Stimulated activated CD8-positive, alpha-beta memory T cell treated with anti-CD3 and anti-CD28 coated beads, Interleukin-2, amount 100 ng/mL, for 48 hours (primary cell): ENCODE measurements at regions not wholly inside any gene's neighbourhood (a gene's known extent, or its start where the extent isn't known, plus 50 kb on each side); places are given as distances from the start of the nearest gene placed in this dataset.

ENCODE experiments used
- DNase-seq, 2 donors: peaks; one replicate each; pipeline ENCODE4 v3.0.0-alpha.2; 2020; ENCODE audit warnings: low read depth in 2 of 2

DNA sequence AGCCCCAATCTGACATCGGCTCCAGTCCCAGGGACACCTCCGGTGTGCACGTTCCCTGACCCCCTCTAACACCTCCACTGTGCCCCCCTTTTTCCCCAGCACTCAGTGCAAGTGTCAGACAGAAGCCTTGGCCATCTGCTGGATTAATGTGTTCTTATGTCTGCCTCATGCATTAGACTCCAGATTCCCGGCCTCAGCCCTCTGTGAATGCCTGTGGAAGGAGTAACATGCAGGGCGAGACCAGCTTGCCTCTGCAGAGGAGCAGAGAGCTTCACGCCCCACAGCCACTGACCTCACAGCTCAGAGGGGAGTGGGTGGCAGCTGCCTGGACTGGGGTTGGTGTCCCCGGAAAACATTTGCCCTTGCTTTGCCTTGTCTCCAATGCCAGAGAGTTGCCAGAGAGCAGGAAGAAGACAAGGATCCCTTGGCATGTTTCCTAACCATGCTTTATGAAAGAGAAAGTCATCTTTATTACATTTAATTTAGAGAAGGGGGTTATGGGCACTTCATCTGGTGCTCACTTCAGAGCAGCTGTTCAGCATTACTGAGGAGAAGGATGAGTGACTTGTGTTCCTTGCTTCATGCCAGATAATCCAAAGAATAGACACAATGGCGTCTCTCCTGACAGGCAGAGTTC, 91.6 kb upstream of the CXCL12 start:
- DNase-seq = no peak

GRCh38 chr10:44477046-44477425, 92.1 kb upstream of the CXCL12 start:
- DNase-seq = no peak

GRCh38 chr10:44478040-44478439, 93.1 kb upstream of the CXCL12 start:
- DNase-seq = no peak

- no peak for DNase-seq
Measured at GRCh38 chr10:44478876-44479705, 94.2 kb upstream of the CXCL12 start.

- no peak for DNase-seq
Measured at GRCh38 chr10:44492678-44493077, 107.8 kb upstream of the CXCL12 start.

DNA sequence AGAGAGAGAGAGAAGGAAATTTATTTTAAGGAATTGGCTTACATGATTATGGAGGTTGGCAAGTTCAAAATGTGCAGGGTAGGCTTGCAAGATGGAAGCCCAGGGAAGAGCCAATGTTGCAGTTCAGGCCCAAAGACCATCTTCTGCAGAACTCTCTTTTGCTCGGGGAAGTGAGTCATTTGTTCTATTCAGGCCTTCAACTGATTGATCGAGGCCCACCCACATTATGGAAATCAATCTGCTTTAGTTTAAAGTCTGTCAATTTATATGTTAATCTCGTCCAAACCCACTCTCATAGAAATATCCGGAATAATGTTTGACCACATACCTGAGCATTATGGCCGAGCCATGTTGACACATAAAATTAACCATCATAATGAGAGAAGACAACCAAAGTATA, 113.3 kb upstream of the CXCL12 start:
- no peak for DNase-seq

DNA sequence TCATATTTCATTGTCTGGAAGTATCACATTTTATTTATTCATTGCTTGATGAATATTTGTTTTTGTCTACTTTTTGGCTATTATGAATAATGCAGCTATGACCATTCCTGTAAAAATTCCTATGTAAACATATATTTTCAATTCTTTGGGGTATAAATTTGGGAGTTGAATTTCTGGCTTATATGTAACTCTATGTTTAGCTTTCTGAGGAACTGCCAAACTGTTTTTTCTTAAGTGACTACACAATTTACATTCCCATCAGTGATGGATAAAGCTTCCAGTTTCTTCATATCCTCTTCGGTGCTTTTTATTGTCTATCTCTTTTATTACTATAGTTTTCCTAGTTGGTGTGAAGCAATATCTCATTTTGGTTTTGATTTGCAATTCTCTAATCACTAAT, 115.6 kb upstream of the CXCL12 start:
- DNase-seq = no peak

GRCh38 chr10:44506386-44506785, 121.5 kb upstream of the CXCL12 start:
- DNase-seq = no peak

GRCh38 chr10:44510379-44511115, 125.7 kb upstream of the CXCL12 start:
- no peak for DNase-seq

DNA sequence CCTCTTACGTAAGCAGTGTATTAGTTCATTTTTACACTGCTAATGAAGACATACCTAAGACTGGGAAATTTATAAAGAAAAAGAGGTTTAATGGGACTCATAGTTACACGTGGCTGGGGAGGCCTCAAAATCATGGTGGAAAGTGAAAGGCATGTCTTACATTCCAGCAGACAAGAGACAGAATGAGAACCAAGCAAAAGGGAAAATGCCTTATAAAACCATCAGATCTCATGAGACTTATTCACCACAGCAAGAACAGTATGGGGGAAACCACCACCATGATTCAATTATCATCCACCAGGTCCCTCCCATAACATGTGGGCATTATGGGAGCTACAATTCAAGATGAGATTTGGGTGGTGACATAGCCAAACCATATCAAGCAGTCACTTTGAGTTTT, 126.3 kb upstream of the CXCL12 start:
- no peak for DNase-seq

DNA sequence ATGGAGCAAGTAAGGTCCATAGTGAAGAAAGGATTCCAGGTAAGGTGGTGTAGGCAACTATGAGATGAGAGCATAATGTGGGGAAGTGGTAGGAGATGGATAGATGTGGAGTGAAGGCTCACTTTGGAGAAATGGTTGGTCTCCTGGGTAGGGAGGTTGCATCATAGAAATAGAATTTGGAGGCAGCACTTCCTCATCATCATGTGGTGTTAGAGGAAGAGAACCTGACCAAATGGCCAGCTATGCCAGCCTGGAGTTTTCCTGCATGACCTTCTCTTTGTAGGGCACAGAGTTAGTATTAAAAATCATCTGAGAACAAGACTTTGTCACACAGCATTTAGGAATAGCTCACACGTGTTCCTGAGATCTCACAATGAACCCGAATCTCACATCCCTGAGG, 126.7 kb upstream of the CXCL12 start:
- no peak for DNase-seq

GRCh38 chr10:44512431-44513022, 127.6 kb upstream of the CXCL12 start:
- no peak for DNase-seq

GRCh38 chr10:44513591-44513990, 128.7 kb upstream of the CXCL12 start:
- no peak for DNase-seq

DNA sequence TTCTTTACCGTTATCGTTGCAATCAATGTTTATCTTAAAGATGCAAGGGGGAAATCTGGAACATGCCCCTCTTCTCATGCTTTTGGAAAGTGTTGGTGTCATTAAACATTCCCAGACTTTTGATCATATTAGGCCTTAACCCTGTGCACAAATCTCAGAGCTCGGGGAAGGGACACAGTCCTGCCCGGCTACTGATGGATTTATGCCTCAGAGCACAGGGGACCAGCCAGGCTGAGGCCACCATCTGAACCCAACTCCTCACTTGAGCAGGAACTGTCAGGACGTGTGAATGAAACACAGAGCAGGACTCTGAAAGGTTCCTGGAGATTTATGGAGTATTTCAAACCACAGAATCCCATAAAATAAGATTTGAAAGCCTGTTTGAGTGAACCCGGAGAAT, 132.0 kb upstream of the CXCL12 start:
- no peak for DNase-seq

DNA sequence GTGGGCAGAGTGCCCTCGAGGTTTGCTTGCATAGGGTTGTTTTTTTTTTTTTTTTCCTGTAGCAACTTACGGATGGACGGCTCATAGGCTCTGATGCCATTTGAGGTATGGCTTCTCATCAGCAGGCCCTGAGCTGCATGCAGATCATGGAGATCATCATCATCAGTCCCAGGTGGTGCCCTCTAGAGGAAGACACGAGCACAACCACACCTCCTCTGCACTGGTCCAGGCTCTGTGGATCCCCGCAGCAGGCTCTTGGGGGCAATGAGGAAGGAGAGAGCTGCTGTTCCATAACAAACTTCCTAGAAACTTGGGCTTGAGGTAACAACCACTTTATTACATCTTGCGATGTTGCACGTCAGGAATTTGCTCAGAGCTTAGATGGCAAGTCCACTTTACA, 132.7 kb upstream of the CXCL12 start:
- no peak for DNase-seq

- DNase-seq = no peak
Measured at GRCh38 chr10:44519361-44519760, 134.5 kb upstream of the CXCL12 start.

DNA sequence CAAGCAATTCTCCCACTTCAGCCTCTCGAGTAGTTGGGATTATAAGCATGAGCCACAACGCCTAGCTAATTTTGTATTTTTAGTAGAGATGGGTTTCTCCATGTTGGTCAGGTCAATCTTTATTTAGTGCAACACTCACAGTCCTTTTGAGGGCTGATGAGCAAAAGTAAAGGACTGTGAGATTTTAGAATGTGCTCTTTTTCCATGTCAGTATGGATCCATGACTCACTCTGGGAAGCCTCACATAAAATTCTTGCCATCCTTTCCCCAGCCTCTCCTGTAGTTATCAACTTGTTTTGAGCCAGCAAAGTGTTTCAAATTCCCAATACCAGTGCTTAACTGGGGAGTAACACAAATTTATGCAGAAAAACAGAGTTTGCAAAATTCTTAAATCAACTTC, 135.8 kb upstream of the CXCL12 start:
- no peak for DNase-seq

- DNase-seq = no peak
Measured at GRCh38 chr10:44539178-44539577, 154.3 kb upstream of the CXCL12 start.

DNA sequence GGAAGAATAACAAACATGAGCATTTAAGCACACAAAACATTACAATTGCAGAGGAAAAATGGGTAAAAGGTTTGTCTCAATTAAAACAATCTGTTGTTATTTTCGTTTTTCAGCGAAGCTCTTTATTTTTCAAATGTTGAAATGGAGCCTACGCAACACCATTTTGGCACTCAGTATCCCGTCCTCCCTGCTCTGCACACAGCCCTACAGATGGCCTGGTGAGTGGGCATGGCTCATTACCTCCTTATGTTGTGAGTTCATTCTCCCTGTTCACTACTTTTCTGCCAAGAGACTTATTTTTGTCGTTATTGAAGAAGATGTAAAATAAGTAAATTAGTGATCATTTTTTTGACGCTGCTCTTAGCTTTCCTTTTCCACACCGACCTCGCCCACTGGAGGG, 167.8 kb upstream of the CXCL12 start:
- DNase-seq = no peak

DNA sequence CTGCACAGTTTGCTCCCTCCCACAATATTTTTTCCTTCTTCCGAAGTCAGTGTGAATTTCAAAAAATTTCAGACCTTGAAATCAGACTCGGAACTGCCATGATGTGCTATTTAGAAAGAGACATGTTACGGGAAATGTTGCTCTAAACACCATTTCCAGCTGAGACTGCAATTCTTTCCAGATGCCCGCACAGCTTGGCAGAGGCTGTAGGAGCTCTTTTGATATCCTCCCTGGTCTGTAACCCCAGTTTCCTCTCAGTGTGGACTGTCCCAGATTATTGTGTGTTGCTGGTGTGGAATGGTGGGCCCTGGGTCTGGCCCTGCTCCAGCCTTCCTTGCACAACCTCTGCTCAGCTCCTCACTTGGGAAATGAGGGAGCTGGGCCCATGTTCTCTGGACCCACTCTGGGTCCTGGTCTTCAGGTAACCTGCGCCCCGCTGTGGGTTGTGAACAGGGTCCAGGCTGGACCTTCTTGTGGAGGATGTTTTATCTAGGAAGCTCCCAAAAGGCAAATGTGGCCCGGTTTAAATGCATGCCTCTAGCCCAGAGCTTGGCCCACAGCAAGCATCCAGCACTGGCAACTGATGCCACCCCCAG, 172.8 kb upstream of the CXCL12 start:
- no peak for DNase-seq

GRCh38 chr10:44558521-44558920, 173.6 kb upstream of the CXCL12 start:
- DNase-seq = no peak

GRCh38 chr10:44564361-44564760, 179.5 kb upstream of the CXCL12 start:
- no peak for DNase-seq
